ENCODE measurements at regions not wholly inside any gene's neighbourhood (a gene's known extent, or its start where the extent isn't known, plus 50 kb on each side); places are given as distances from the start of the nearest gene placed in this dataset.

- TF ChIP-seq, protein P1, sequence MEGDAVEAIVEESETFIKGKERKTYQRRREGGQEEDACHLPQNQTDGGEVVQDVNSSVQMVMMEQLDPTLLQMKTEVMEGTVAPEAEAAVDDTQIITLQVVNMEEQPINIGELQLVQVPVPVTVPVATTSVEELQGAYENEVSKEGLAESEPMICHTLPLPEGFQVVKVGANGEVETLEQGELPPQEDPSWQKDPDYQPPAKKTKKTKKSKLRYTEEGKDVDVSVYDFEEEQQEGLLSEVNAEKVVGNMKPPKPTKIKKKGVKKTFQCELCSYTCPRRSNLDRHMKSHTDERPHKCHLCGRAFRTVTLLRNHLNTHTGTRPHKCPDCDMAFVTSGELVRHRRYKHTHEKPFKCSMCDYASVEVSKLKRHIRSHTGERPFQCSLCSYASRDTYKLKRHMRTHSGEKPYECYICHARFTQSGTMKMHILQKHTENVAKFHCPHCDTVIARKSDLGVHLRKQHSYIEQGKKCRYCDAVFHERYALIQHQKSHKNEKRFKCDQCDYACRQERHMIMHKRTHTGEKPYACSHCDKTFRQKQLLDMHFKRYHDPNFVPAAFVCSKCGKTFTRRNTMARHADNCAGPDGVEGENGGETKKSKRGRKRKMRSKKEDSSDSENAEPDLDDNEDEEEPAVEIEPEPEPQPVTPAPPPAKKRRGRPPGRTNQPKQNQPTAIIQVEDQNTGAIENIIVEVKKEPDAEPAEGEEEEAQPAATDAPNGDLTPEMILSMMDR (IDR thresholded peaks at IDR 0.05; ENCODE audit: low read depth, low read length) = no peak
- no peak for TF ChIP-seq POLR2A (IDR thresholded peaks at IDR 0.05; ENCODE audit: extremely low read depth, insufficient read length)
Measured at GRCh38 chr2:16434393-16434792, 231.2 kb downstream of the CYRIA start.

Data from NB4 (cell line).